ENCODE measurements at regions not wholly inside any gene's neighbourhood (a gene's known extent, or its start where the extent isn't known, plus 50 kb on each side); places are given as distances from the start of the nearest gene placed in this dataset.

DNA sequence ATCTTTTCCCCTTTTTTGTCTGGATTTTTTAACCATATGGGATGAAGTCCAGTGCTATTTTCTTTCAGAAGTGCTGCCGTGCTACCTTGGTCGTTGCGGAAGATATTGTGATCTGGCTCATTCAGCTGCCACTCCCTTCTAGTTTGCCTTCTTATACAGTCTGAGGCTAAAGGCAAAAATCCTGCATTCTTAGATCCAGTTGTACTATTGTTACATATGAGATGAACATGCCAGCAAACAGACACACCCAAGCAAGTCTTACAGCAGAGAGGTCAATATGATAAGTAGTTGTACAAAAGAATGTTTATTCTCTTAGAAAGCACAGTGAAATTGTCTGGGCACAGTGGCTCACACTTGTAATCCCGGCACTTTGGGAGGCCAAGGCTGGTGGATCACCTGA lies 108.0 kb upstream of the COX10 start:
- Histone ChIP-seq H3K27ac (ENCODE audit: low read length) (no peak overlapping the region), H3K79me2 (replicated peaks; ENCODE audit: insufficient read depth, low read length) (no peaks in the 10 kb centered on the region), H3K4me3 (ENCODE audit: low read length) (no peak overlapping the region), H3K36me3 (ENCODE audit: insufficient read depth, low read length) (no peaks in the 10 kb centered on the region), H3K9me2 (ENCODE audit: insufficient read depth, low read length) (no peaks in the 10 kb centered on the region), H2AFZ (ENCODE audit: low read depth, low read length) (no peak overlapping the region), H4K20me1 (ENCODE audit: insufficient read depth) (no peaks in the 10 kb centered on the region), H3K27me3 (ENCODE audit: insufficient read depth, low read depth, low read length) (no peaks in the 10 kb centered on the region), H3K9me3 (ENCODE audit: low read length) (no peaks in the 10 kb centered on the region), H3K9ac (ENCODE audit: low read length) (no peak overlapping the region), H3K4me2 (ENCODE audit: low read length) (no peak overlapping the region), H3F3A (ENCODE audit: insufficient read depth, low read length, poor library complexity, severe bottlenecking) (no peaks in the 10 kb centered on the region)
- TF ChIP-seq POLR2AphosphoS5 (IDR thresholded peaks at IDR 0.05) (no peak), EP300 (conservative IDR thresholded peaks at IDR 0.05; ENCODE audit: poor library complexity, severe bottlenecking) (no peak)

DNA sequence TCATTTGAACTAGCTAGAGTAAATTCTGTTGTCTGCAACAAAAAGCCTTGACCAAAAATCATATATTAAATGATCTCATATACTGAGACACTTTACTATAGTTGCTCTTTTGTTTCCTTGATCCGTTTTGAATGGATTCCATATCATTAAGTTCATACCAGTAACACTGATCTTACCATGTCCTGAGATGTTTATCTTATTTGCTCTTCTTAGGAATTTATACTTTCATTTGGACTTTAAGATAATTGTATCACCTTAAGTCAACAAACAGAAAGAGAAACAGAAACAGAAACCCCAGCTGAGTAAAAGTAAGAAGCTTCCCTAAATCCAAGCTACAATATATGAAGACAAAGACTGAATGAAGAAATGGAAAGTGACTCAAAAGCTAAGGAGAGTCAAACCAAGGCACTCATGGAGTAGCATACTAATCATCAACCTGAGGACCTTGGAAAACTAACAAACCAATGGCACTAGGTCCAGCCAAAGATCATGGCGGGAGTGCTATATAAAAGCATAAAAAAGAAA lies 106.5 kb upstream of the COX10 start:
- no peak overlapping the region for H3K27ac ChIP-seq (ENCODE audit: low read length)
- no peaks in the 10 kb centered on the region for H4K20me1 ChIP-seq (ENCODE audit: insufficient read depth)
- no peak overlapping the region for H3K4me2 ChIP-seq (ENCODE audit: low read length)
- H3K36me3 ChIP-seq (ENCODE audit: insufficient read depth, low read length): no peaks in the 10 kb centered on the region
- H3K4me3 ChIP-seq (ENCODE audit: low read length): no peak overlapping the region
- H3K79me2 ChIP-seq (replicated peaks; ENCODE audit: insufficient read depth, low read length): no peaks in the 10 kb centered on the region
- H3K9ac ChIP-seq (ENCODE audit: low read length): no peak overlapping the region
- H3F3A ChIP-seq (ENCODE audit: insufficient read depth, low read length, poor library complexity, severe bottlenecking): no peaks in the 10 kb centered on the region
- no peaks in the 10 kb centered on the region for H3K9me2 ChIP-seq (ENCODE audit: insufficient read depth, low read length)
- H2AFZ ChIP-seq (ENCODE audit: low read depth, low read length): no peak overlapping the region
- H3K9me3 ChIP-seq (ENCODE audit: low read length): no peaks in the 10 kb centered on the region
- no peaks in the 10 kb centered on the region for H3K27me3 ChIP-seq (ENCODE audit: insufficient read depth, low read depth, low read length)
- TF ChIP-seq EP300 (conservative IDR thresholded peaks at IDR 0.05; ENCODE audit: poor library complexity, severe bottlenecking) (no peak), SMC3 (conservative IDR thresholded peaks at IDR 0.05; ENCODE audit: poor library complexity) (no peak), MXI1 (conservative IDR thresholded peaks at IDR 0.05; ENCODE audit: poor library complexity, severe bottlenecking) (no peak), POLR2AphosphoS5 (IDR thresholded peaks at IDR 0.05) (no peak), REST (IDR thresholded peaks at IDR 0.05; ENCODE audit: borderline replicate concordance) (no peak), TAF1 (IDR thresholded peaks at IDR 0.05; ENCODE audit: low read depth) (no peak), EZH2 (IDR thresholded peaks at IDR 0.05; ENCODE audit: borderline replicate concordance, insufficient read depth, low read length, poor library complexity, severe bottlenecking) (no peak), RAD21 (conservative IDR thresholded peaks at IDR 0.05) (no peak)
- TF ChIP-seq, protein P1, sequence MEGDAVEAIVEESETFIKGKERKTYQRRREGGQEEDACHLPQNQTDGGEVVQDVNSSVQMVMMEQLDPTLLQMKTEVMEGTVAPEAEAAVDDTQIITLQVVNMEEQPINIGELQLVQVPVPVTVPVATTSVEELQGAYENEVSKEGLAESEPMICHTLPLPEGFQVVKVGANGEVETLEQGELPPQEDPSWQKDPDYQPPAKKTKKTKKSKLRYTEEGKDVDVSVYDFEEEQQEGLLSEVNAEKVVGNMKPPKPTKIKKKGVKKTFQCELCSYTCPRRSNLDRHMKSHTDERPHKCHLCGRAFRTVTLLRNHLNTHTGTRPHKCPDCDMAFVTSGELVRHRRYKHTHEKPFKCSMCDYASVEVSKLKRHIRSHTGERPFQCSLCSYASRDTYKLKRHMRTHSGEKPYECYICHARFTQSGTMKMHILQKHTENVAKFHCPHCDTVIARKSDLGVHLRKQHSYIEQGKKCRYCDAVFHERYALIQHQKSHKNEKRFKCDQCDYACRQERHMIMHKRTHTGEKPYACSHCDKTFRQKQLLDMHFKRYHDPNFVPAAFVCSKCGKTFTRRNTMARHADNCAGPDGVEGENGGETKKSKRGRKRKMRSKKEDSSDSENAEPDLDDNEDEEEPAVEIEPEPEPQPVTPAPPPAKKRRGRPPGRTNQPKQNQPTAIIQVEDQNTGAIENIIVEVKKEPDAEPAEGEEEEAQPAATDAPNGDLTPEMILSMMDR (IDR thresholded peaks at IDR 0.05; ENCODE audit: poor library complexity, severe bottlenecking): no peak

DNA sequence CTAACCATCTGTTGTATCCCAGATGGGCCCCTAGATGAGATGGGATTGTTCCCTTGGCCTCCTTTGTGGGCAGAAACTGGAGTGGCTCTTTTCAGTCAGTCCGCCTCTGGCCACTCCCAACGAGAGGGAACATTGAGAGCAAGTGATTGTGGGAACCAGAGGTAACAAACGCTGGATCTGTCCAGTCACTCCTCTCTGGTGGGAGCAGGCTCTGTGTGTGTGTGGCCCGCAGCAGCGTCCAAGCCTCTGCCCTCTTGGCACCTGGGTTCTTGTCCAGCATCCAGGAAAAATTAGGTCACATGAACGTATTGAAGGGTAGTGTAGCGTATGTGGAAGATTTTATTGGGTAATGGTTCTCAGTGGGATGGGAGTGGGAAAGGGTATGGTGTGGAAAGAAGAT lies 101.9 kb upstream of the COX10 start:
- TF ChIP-seq TAF1 (IDR thresholded peaks at IDR 0.05; ENCODE audit: low read depth) (no peak), RAD21 (conservative IDR thresholded peaks at IDR 0.05) (no peak)
- H3F3A ChIP-seq (ENCODE audit: insufficient read depth, low read length, poor library complexity, severe bottlenecking): no peaks in the 10 kb centered on the region
- H3K27ac ChIP-seq (ENCODE audit: low read length): no peak overlapping the region
- no peaks in the 10 kb centered on the region for H3K79me2 ChIP-seq (replicated peaks; ENCODE audit: insufficient read depth, low read length)
- no peak overlapping the region for H3K9ac ChIP-seq (ENCODE audit: low read length)
- no peak overlapping the region for H3K4me2 ChIP-seq (ENCODE audit: low read length)
- no peak overlapping the region for H3K4me3 ChIP-seq (ENCODE audit: low read length)
- no peak overlapping the region for H2AFZ ChIP-seq (ENCODE audit: low read depth, low read length)
- H3K36me3 ChIP-seq (ENCODE audit: insufficient read depth, low read length): no peaks in the 10 kb centered on the region
- no peaks in the 10 kb centered on the region for H3K27me3 ChIP-seq (ENCODE audit: insufficient read depth, low read depth, low read length)
- H3K9me2 ChIP-seq (ENCODE audit: insufficient read depth, low read length): no peaks in the 10 kb centered on the region
- no peaks in the 10 kb centered on the region for H4K20me1 ChIP-seq (ENCODE audit: insufficient read depth)
- no peaks in the 10 kb centered on the region for H3K9me3 ChIP-seq (ENCODE audit: low read length)
